Mucosa of descending colon (tissue), 3 donors: ENCODE measurements at regions not wholly inside any gene's neighbourhood (a gene's known extent, or its start where the extent isn't known, plus 50 kb on each side); places are given as distances from the start of the nearest gene placed in this dataset.

ENCODE experiments used
- ATAC-seq: fragments of 200-7000 bp; cut with Tn5 transposase; one replicate; pipeline ENCODE4 v1.9.1; 2020; ENCODE audit warnings: mild to moderate bottlenecking, moderate library complexity
- DNase-seq, 3 donors: peaks; one replicate each; pipeline ENCODE4 v3.0.0-alpha.2; 2020
- H3K36me3 ChIP-seq: fragments of 200-600 bp; one replicate; pipeline ENCODE4 v1.8.0; 2021; ENCODE audit warnings: low read depth, mild to moderate bottlenecking
- H3K4me1 ChIP-seq: fragments of 200-600 bp; one replicate; pipeline ENCODE4 v1.8.0; 2021; ENCODE audit warnings: low read depth, mild to moderate bottlenecking
- H3K4me3 ChIP-seq: fragments of 200-600 bp; one replicate; pipeline ENCODE4 v1.8.0; 2021; ENCODE audit warnings: mild to moderate bottlenecking
- H3K9me3 ChIP-seq: fragments of 200-600 bp; one replicate; pipeline ENCODE4 v1.8.0; 2021; ENCODE audit warnings: mild to moderate bottlenecking
- intact Hi-C, 2 donors: fragments of 100-400 bp; cut with DNase I in 1 of 2; cut with micrococcal nuclease in 1 of 2; formaldehyde crosslinking; loops; one replicate each; pipeline versions ENCODE4 v1.11.0 to v1.11.1; 2022; cut with DNase I, micrococcal nuclease
- TF ChIP-seq, protein P1 (sequence below): fragments of 200-600 bp; IDR thresholded peaks from one replicate; pipeline ENCODE4 v1.8.0; 2022; ENCODE audit warnings: antibody characterized with exemption, mild to moderate bottlenecking
- donor health status: DM: no; HTN: no; CAD: no; lungs with moderate emphysema.
- donor health status: DM: no; HTN: no; CAD: no.
- donor health status: DM: no; HTN: yes; CAD: no.

DNA sequence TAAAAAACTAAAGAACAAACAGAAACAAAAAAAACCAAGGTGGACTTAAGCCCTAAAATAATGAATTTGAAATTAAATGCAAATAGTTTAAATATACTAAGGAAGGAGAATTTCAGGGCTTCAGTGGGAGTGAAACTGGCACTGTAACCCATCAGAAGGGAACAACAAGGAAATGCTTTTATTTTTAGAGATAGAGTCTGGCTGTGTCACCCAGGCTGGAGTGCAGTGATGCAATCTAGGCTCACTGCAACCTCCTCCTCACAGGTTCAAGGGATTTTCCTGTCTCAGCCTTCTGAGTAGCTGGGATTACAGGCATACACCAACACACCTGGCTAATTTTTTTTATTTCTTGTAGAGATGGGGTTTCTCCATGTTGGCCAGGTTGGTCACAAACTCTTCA is 625.2 kb upstream of the CDH8 start:
- Histone ChIP-seq H3K4me3 (no peak overlapping the region), H3K36me3 (no peaks in the 10 kb centered on the region), H3K4me1 (no peaks in the 10 kb centered on the region), H3K9me3 (peaks cover 35% of the 10 kb centered on the region)
- no peak for DNase-seq
- no peak for ATAC-seq
- intact Hi-C loops: no loop called here
- TF ChIP-seq, protein P1, sequence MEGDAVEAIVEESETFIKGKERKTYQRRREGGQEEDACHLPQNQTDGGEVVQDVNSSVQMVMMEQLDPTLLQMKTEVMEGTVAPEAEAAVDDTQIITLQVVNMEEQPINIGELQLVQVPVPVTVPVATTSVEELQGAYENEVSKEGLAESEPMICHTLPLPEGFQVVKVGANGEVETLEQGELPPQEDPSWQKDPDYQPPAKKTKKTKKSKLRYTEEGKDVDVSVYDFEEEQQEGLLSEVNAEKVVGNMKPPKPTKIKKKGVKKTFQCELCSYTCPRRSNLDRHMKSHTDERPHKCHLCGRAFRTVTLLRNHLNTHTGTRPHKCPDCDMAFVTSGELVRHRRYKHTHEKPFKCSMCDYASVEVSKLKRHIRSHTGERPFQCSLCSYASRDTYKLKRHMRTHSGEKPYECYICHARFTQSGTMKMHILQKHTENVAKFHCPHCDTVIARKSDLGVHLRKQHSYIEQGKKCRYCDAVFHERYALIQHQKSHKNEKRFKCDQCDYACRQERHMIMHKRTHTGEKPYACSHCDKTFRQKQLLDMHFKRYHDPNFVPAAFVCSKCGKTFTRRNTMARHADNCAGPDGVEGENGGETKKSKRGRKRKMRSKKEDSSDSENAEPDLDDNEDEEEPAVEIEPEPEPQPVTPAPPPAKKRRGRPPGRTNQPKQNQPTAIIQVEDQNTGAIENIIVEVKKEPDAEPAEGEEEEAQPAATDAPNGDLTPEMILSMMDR: no peak

DNA sequence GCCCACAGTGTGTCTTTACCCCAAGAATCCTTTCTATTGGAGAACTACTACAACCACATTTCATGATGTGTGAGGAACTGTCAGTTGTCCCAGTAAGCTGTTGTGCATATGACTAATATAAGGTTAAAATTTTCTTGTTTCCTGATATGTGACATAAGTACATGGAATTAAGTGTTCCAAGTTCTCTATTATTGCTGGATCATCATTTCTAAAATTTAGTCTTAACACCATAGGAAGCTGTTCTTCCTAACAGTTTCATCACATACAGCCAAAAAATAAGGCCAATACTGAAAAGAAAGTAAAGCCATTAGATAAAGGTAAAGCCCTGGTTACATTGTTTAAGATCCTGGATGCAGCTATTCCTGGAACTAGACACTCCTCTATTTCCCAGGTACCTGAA is 620.9 kb upstream of the CDH8 start:
- no peak overlapping the region for H3K4me3 ChIP-seq
- peaks cover 23% of the 10 kb centered on the region for H3K9me3 ChIP-seq
- no peaks in the 10 kb centered on the region for H3K36me3 ChIP-seq
- intact Hi-C loops: no loop called here
- H3K4me1 ChIP-seq: no peaks in the 10 kb centered on the region
- ATAC-seq (no peak), DNase-seq (no peak)
- TF ChIP-seq, protein P1: no peak

DNA sequence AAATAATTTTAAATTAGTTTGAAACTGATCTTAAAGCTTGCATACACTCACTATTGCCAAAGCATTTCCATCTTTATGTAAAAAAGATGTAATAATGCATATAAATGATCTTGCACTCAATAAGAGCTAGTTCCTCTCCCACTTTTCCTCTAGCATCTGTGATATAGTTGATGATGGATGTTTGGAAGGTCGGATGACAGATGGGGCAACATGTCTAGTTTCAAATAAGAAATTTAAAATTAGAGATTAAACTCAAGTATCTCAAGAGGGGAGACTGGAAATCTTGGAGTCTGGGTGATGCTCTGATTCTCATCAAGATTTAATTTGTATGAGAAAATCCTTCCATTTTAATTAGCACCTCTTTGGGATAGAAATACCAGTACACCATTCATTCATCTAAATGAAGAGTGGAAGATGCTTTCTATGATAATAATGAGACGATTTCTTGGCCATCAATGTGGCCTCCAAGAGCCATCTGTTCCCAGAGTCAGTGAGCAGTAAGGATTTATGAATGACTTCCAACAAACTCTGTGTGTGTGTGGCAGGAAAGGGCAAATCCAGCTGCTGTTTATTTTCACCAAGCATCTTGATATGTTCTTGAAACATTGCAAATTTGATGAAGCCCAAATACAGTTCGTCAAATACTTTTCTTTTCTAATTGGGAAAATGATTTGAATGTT is 616.3 kb upstream of the CDH8 start:
- DNase-seq (no peak), ATAC-seq (no peak)
- no peaks in the 10 kb centered on the region for H3K36me3 ChIP-seq
- TF ChIP-seq, protein P1: no peak
- H3K4me3 ChIP-seq: no peak overlapping the region
- intact Hi-C loops: no loop called here
- H3K9me3 ChIP-seq: peaks cover 15% of the 10 kb centered on the region
- H3K4me1 ChIP-seq: no peaks in the 10 kb centered on the region

DNA sequence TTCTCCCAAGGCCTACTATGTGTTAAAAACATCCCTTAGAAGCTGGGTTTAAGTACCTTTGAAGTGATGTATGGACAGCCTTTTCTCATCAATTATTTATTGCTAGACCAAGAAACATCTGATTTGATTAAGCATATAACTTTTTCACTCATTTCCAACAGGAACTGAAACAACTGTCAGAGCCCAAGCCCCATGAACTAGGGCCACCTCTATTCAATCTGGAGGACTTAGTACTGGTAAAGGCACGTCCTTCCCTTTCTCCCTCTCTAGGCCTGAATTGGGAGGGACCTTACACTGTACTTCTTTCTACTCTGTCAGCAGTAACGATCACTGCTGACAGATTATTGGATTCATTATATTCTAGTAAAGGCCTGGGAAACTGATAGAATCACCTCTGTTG is 612.0 kb upstream of the CDH8 start:
- Histone ChIP-seq H3K4me1 (no peaks in the 10 kb centered on the region), H3K4me3 (no peak overlapping the region), H3K9me3 (peaks cover 19% of the 10 kb centered on the region), H3K36me3 (no peaks in the 10 kb centered on the region)
- ATAC-seq: no peak
- DNase-seq: no peak
- TF ChIP-seq, protein P1: no peak
- intact Hi-C loops: no loop called here

DNA sequence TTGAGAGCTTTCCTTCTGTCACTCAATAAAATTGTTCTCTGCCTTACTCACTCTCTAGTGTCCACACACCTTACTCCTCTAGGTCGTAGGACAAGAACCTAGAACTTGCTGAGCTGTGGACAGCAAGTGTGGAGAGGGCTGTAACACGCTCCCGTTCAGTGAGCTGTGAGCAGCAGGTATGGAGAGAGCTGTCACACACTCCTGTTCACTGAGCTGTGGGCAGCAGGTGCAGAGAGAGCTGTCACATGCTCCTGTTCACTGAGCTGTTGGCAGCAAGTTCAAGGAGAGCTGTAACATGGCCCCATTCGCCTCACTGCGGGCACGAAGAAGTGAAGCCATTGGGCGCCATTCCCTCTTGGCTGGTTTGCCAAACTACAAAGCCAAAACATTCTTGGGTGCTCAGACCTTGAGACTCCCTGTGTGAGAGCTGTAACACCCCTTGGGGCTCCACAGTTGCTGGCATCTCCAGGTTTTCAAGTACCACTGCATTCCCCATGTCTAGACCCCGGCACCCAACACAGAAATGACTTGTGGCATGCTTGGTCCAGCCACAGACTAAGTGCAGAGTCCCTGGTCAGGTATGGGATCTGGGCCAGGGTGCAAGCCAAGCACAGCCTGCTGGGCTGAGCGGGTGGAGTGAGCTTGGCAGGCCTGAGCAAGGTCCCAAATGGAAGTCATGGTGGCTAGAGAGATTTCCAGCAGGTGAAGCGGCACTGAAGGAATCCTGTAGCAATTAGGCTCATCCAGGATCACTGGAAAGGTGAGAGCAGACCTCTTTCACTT is 608.0 kb upstream of the CDH8 start:
- no peak for ATAC-seq
- Histone ChIP-seq H3K9me3 (peaks cover 18% of the 10 kb centered on the region), H3K36me3 (no peaks in the 10 kb centered on the region), H3K4me1 (no peaks in the 10 kb centered on the region), H3K4me3 (no peak overlapping the region)
- intact Hi-C loops: no loop called here
- DNase-seq: no peak
- TF ChIP-seq, protein P1: no peak
